ENCODE measurements at regions not wholly inside any gene's neighbourhood (a gene's known extent, or its start where the extent isn't known, plus 50 kb on each side); places are given as distances from the start of the nearest gene placed in this dataset.
"Not testable (repeated sequence)": the region's sequence is repeated elsewhere in the genome, so short reads cannot be mapped to it uniquely, and the experiment has no call there.

- Mint-ChIP-seq H3K9me3 (peaks cover 4 to 20% (median 8%) of the 10 kb centered on the region in 9 donors), H3K4me1 (no peaks in the 10 kb centered on the region), H3K36me3 (peaks cover 0 to 5% (median 0%) of the 10 kb centered on the region in 3 donors), H3K27me3 (no peaks in the 10 kb centered on the region), H3K27ac (no peak overlapping the region), H3K4me3 (no peak overlapping the region)
- DNase-seq (no peak), ATAC-seq (no peak)
- POLR2A ChIA-PET = no interaction called here
Measured at GRCh38 chr16:76837872-76838271, 353.1 kb upstream of the MON1B start.

GRCh38 chr16:76854234-76854633, 336.8 kb upstream of the MON1B start:
- peaks cover 0 to 6% (median 0%) of the 10 kb centered on the region in 3 donors for H3K36me3 Mint-ChIP-seq
- H3K4me1 Mint-ChIP-seq = no peaks in the 10 kb centered on the region
- ATAC-seq (no peak), DNase-seq (no peak)
- POLR2A ChIA-PET = no interaction called here
- no peaks in the 10 kb centered on the region for H3K27me3 Mint-ChIP-seq
- H3K4me3 Mint-ChIP-seq = no peak overlapping the region
- no peak overlapping the region for H3K27ac Mint-ChIP-seq
- peaks cover 1 to 31% (median 11%) of the 10 kb centered on the region in 9 donors for H3K9me3 Mint-ChIP-seq

- ATAC-seq (no peak), DNase-seq (no peak)
- Mint-ChIP-seq H3K27me3 (no peaks in the 10 kb centered on the region), H3K9me3 (peaks cover 3 to 43% (median 13%) of the 10 kb centered on the region in 9 donors), H3K4me3 (no peak overlapping the region), H3K4me1 (no peaks in the 10 kb centered on the region), H3K27ac (no peak overlapping the region), H3K36me3 (peaks cover 0 to 6% (median 0%) of the 10 kb centered on the region in 3 donors)
- POLR2A ChIA-PET = no interaction called here
Measured at GRCh38 chr16:76856112-76856511, 334.9 kb upstream of the MON1B start.

GRCh38 chr16:76857402-76857801, 333.6 kb upstream of the MON1B start:
- no peak for DNase-seq
- POLR2A ChIA-PET = no interaction called here
- H3K4me3 Mint-ChIP-seq = no peak overlapping the region
- no peak for ATAC-seq
- no peaks in the 10 kb centered on the region for H3K4me1 Mint-ChIP-seq
- H3K27me3 Mint-ChIP-seq = no peaks in the 10 kb centered on the region
- H3K27ac Mint-ChIP-seq = no peak overlapping the region
- peaks cover 0 to 6% (median 0%) of the 10 kb centered on the region in 3 donors for H3K36me3 Mint-ChIP-seq
- H3K9me3 Mint-ChIP-seq = peaks cover 3 to 43% (median 13%) of the 10 kb centered on the region in 9 donors

GRCh38 chr16:76862901-76863300, 328.1 kb upstream of the MON1B start:
- ATAC-seq = no peak
- POLR2A ChIA-PET = no interaction called here

GRCh38 chr16:76866994-76867393, 324.0 kb upstream of the MON1B start:
- Mint-ChIP-seq H3K4me1 (no peaks in the 10 kb centered on the region), H3K27me3 (no peaks in the 10 kb centered on the region), H3K9me3 (peaks cover 0 to 11% (median 2%) of the 10 kb centered on the region in 9 donors), H3K4me3 (no peak overlapping the region), H3K36me3 (no peaks in the 10 kb centered on the region), H3K27ac (no peak overlapping the region)
- no peak for ATAC-seq
- POLR2A ChIA-PET = no interaction called here
- DNase-seq = no peak

More at GRCh38 chr16:76862901-76863300, 328.1 kb upstream of the MON1B start:
- Mint-ChIP-seq H3K27me3 (no peaks in the 10 kb centered on the region), H3K36me3 (no peaks in the 10 kb centered on the region), H3K4me3 (no peak overlapping the region), H3K9me3 (peaks cover 5 to 34% (median 11%) of the 10 kb centered on the region in 9 donors), H3K4me1 (no peaks in the 10 kb centered on the region), H3K27ac (no peak overlapping the region)
- no peak for DNase-seq

GRCh38 chr16:76875898-76876297, 315.1 kb upstream of the MON1B start:
- no peak overlapping the region for H3K27ac Mint-ChIP-seq
- H3K4me3 Mint-ChIP-seq = no peak overlapping the region
- POLR2A ChIA-PET = no interaction called here
- H3K36me3 Mint-ChIP-seq = no peaks in the 10 kb centered on the region
- DNase-seq (no peak), ATAC-seq (no peak)
- no peaks in the 10 kb centered on the region for H3K27me3 Mint-ChIP-seq
- H3K9me3 Mint-ChIP-seq = peaks cover 0 to 9% (median under 1%) of the 10 kb centered on the region in 9 donors
- H3K4me1 Mint-ChIP-seq = no peaks in the 10 kb centered on the region

GRCh38 chr16:76879420-76879819, 311.6 kb upstream of the MON1B start:
- Mint-ChIP-seq H3K9me3 (peaks cover 0 to 9% (median 2%) of the 10 kb centered on the region in 9 donors), H3K4me3 (no peak overlapping the region), H3K27me3 (no peaks in the 10 kb centered on the region), H3K36me3 (no peaks in the 10 kb centered on the region), H3K4me1 (no peaks in the 10 kb centered on the region), H3K27ac (no peak overlapping the region)
- no peak for ATAC-seq
- POLR2A ChIA-PET = no interaction called here
- no peak for DNase-seq

- H3K27me3 Mint-ChIP-seq, POLR2A ChIA-PET, H3K4me1 Mint-ChIP-seq, H3K27ac Mint-ChIP-seq, DNase-seq, H3K36me3 Mint-ChIP-seq, ATAC-seq, H3K4me3 Mint-ChIP-seq, H3K9me3 Mint-ChIP-seq: not testable (repeated sequence)
Measured at GRCh38 chr16:76880523-76880922, 310.5 kb upstream of the MON1B start.

- no peak overlapping the region for H3K27ac Mint-ChIP-seq
- no peak overlapping the region for H3K4me3 Mint-ChIP-seq
- DNase-seq (no peak), ATAC-seq (no peak)
- H3K4me1 Mint-ChIP-seq = no peaks in the 10 kb centered on the region
- H3K9me3 Mint-ChIP-seq = peaks cover 0 to 9% (median 0%) of the 10 kb centered on the region in 9 donors
- peaks cover 0 to 1% (median 0%) of the 10 kb centered on the region in 5 donors for H3K27me3 Mint-ChIP-seq
- no peaks in the 10 kb centered on the region for H3K36me3 Mint-ChIP-seq
- POLR2A ChIA-PET = no interaction called here
Measured at GRCh38 chr16:76882105-76882504, 308.9 kb upstream of the MON1B start.

GRCh38 chr16:76883076-76883475, 307.9 kb upstream of the MON1B start:
- DNase-seq (no peak), ATAC-seq (no peak)
- no peaks in the 10 kb centered on the region for H3K36me3 Mint-ChIP-seq
- H3K9me3 Mint-ChIP-seq = peaks cover 0 to 9% (median 0%) of the 10 kb centered on the region in 9 donors
- H3K27me3 Mint-ChIP-seq = peaks cover 0 to 1% (median 0%) of the 10 kb centered on the region in 5 donors
- no peak overlapping the region for H3K4me3 Mint-ChIP-seq
- no peak overlapping the region for H3K27ac Mint-ChIP-seq
- POLR2A ChIA-PET = no interaction called here
- no peaks in the 10 kb centered on the region for H3K4me1 Mint-ChIP-seq

GRCh38 chr16:76885776-76886537, 305.0 kb upstream of the MON1B start:
- ATAC-seq (no peak), DNase-seq (no peak)
- Mint-ChIP-seq H3K9me3 (peaks cover 0 to 7% (median 0%) of the 10 kb centered on the region in 9 donors), H3K4me3 (no peak overlapping the region), H3K27me3 (peaks cover 0 to 1% (median 0%) of the 10 kb centered on the region in 5 donors), H3K4me1 (no peaks in the 10 kb centered on the region), H3K27ac (no peak overlapping the region), H3K36me3 (no peaks in the 10 kb centered on the region)
- POLR2A ChIA-PET = no interaction called here

GRCh38 chr16:76897816-76898215, 293.2 kb upstream of the MON1B start:
- no peaks in the 10 kb centered on the region for H3K27me3 Mint-ChIP-seq
- H3K9me3 Mint-ChIP-seq = peaks cover 0 to 30% (median 5%) of the 10 kb centered on the region in 9 donors
- H3K27ac Mint-ChIP-seq = no peak overlapping the region
- no peaks in the 10 kb centered on the region for H3K4me1 Mint-ChIP-seq
- POLR2A ChIA-PET = no interaction called here
- DNase-seq = no peak
- no peak for ATAC-seq
- H3K36me3 Mint-ChIP-seq = no peaks in the 10 kb centered on the region
- H3K4me3 Mint-ChIP-seq = no peak overlapping the region

- POLR2A ChIA-PET = no interaction called here
- Mint-ChIP-seq H3K27ac (no peak overlapping the region), H3K36me3 (no peaks in the 10 kb centered on the region), H3K4me1 (no peaks in the 10 kb centered on the region), H3K27me3 (no peaks in the 10 kb centered on the region), H3K9me3 (peaks cover 0 to 14% (median 1%) of the 10 kb centered on the region in 9 donors), H3K4me3 (no peak overlapping the region)
- DNase-seq (no peak), ATAC-seq (no peak)
Measured at GRCh38 chr16:76899767-76900166, 291.2 kb upstream of the MON1B start.
